ENCODE measurements at regions not wholly inside any gene's neighbourhood (a gene's known extent, or its start where the extent isn't known, plus 50 kb on each side); places are given as distances from the start of the nearest gene placed in this dataset.

- Mint-ChIP-seq H3K9me3 (no peaks in the 10 kb centered on the region), H3K4me1 (ENCODE audit: unreplicated experiment) (peaks cover 6% of the 10 kb centered on the region), H3K27me3 (peaks cover 4% of the 10 kb centered on the region), H3K36me3 (no peaks in the 10 kb centered on the region), H3K4me3 (no peak overlapping the region), H3K27ac (no peak overlapping the region)
- no peak for TF ChIP-seq CTCF (conservative IDR thresholded peaks at IDR 0.05)
- DNase-seq (ENCODE audit: extremely low spot score, unreplicated experiment) = no peak
These were observed 359.1 kb upstream of the IL12A start for GRCh38 chr3:159629329-159630084.

GRCh38 chr3:159631226-159631625 is 357.4 kb upstream of the IL12A start:
- Mint-ChIP-seq H3K27me3 (peaks cover 4% of the 10 kb centered on the region), H3K4me1 (ENCODE audit: unreplicated experiment) (peaks cover 12% of the 10 kb centered on the region), H3K36me3 (no peaks in the 10 kb centered on the region), H3K9me3 (no peaks in the 10 kb centered on the region), H3K4me3 (no peak overlapping the region), H3K27ac (no peak overlapping the region)
- no peak for DNase-seq (ENCODE audit: extremely low spot score, unreplicated experiment)
- TF ChIP-seq CTCF (conservative IDR thresholded peaks at IDR 0.05) = no peak

- Mint-ChIP-seq H3K27me3 (peaks cover 4% of the 10 kb centered on the region), H3K4me1 (ENCODE audit: unreplicated experiment) (peaks cover 12% of the 10 kb centered on the region), H3K9me3 (no peaks in the 10 kb centered on the region), H3K36me3 (no peaks in the 10 kb centered on the region), H3K4me3 (no peak overlapping the region), H3K27ac (no peak overlapping the region)
- no peak for DNase-seq (ENCODE audit: extremely low spot score, unreplicated experiment)
- TF ChIP-seq CTCF (conservative IDR thresholded peaks at IDR 0.05) = no peak
These were observed 356.5 kb upstream of the IL12A start for GRCh38 chr3:159632128-159632527.

DNA sequence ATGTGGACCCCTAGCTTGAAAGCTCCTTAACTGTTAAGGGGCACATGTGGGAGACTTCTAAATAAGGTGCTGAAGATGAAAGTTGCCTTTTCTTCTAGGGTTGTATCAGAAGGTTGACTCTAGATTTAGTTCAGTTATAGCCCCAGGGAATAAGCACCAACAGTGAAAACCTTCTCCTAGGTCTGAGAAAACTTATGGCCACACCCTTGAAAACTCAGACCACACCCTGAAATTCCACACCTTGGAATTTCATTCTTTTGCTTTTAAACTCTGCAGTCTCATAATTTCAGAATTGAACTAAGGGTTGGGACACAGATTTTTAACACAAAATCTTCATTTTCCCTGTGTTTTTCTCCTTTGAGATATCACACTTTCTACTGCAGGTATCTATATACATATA is 355.8 kb upstream of the IL12A start:
- DNase-seq (ENCODE audit: extremely low spot score, unreplicated experiment) = no peak
- TF ChIP-seq CTCF (conservative IDR thresholded peaks at IDR 0.05) = no peak
- peaks cover 4% of the 10 kb centered on the region for H3K27me3 Mint-ChIP-seq

GRCh38 chr3:159634483-159634882 is 354.2 kb upstream of the IL12A start:
- no peak overlapping the region for H3K27ac Mint-ChIP-seq
- no peaks in the 10 kb centered on the region for H3K36me3 Mint-ChIP-seq
- no peak for DNase-seq (ENCODE audit: extremely low spot score, unreplicated experiment)
- H3K9me3 Mint-ChIP-seq = no peaks in the 10 kb centered on the region
- peaks cover 12% of the 10 kb centered on the region for H3K4me1 Mint-ChIP-seq (ENCODE audit: unreplicated experiment)
- H3K27me3 Mint-ChIP-seq = peaks cover 4% of the 10 kb centered on the region
- no peak overlapping the region for H3K4me3 Mint-ChIP-seq
- TF ChIP-seq CTCF (conservative IDR thresholded peaks at IDR 0.05) = no peak

More for the DNA sequence above, 355.8 kb upstream of the IL12A start:
- H3K36me3 Mint-ChIP-seq = no peaks in the 10 kb centered on the region
- H3K4me1 Mint-ChIP-seq (ENCODE audit: unreplicated experiment) = peaks cover 12% of the 10 kb centered on the region
- no peaks in the 10 kb centered on the region for H3K9me3 Mint-ChIP-seq
- H3K27ac Mint-ChIP-seq = no peak overlapping the region
- H3K4me3 Mint-ChIP-seq = no peak overlapping the region
